ENCODE measurements at regions not wholly inside any gene's neighbourhood (a gene's known extent, or its start where the extent isn't known, plus 50 kb on each side); places are given as distances from the start of the nearest gene placed in this dataset.

DNA sequence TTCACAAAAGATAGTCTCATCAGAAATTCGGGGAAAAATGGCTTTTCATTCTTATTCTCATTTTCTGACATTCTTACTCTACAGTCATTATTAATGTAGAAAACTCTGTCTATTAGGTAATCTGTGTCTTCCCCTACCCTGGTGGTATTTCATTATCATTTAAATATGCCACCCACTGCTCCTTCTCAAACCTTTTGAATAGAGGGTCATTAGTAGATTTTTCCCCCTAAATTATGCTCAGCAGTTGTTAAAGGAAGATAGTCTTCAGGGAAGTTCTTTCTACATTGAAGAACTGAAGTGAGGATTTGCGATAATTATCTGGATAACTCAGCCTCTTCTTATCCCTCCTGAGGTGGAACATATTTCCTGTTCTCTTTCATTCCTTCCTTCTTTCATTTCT is 989.5 kb upstream of the RBFOX1 start:
- Histone ChIP-seq H4K20me1 (ENCODE audit: insufficient read depth) (no peaks in the 10 kb centered on the region), H2AFZ (no peak overlapping the region), H3F3A (ENCODE audit: insufficient read depth) (no peaks in the 10 kb centered on the region), H3K27me3 (replicated peaks; ENCODE audit: insufficient read depth) (no peaks in the 10 kb centered on the region), H3K4me2 (ENCODE audit: unreplicated experiment) (no peak overlapping the region), H3K9me2 (ENCODE audit: insufficient read depth) (no peaks in the 10 kb centered on the region), H3K9ac (no peak overlapping the region), H3K36me3 (ENCODE audit: low read depth) (no peaks in the 10 kb centered on the region), H3K9me3 (ENCODE audit: low read depth) (no peaks in the 10 kb centered on the region), H3K4me1 (ENCODE audit: insufficient read depth) (no peaks in the 10 kb centered on the region), H3K27ac (no peak overlapping the region), H3K79me2 (ENCODE audit: insufficient read depth) (no peaks in the 10 kb centered on the region), H3K4me3 (no peak overlapping the region)
- no peak for DNase-seq
- in situ Hi-C loops (cut with MboI) = no loop called here
- TF ChIP-seq EZH2 (IDR thresholded peaks at IDR 0.05; ENCODE audit: insufficient read depth, poor library complexity, severe bottlenecking) (no peak), EZH2phosphoT487 (IDR thresholded peaks at IDR 0.05; ENCODE audit: insufficient read depth, low read depth) (no peak)
- 2 to 3% methylated on average over 2 of the region's 2 CpGs for WGBS, 2 experiments (ENCODE audit: low coverage in 1 of 2, low lambda C conversion rate in 2 of 2, missing lambda C conversion rate in 2 of 2)

DNA sequence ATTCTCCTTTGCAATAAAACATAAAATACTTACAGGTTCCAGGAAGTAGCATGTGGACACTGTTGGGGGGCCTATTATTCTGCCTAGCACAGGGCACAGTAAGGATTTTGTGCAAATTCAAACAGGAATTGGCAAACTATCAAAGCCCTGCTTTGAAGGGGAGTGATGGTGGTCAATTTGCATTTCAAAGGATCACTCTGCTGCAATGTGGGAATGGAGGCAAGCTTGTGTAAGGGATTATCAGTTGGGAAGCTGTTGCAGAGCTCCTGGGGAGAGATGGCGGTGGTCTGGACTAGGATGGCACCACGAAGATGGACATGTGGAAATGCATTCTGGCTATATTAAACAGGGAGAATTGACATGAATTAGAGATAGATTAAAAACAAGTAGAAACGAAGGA is 990.7 kb upstream of the RBFOX1 start:
- no peak overlapping the region for H3K27ac ChIP-seq
- H3F3A ChIP-seq (ENCODE audit: insufficient read depth) = no peaks in the 10 kb centered on the region
- no peak overlapping the region for H2AFZ ChIP-seq
- H3K27me3 ChIP-seq (replicated peaks; ENCODE audit: insufficient read depth) = no peaks in the 10 kb centered on the region
- TF ChIP-seq EZH2phosphoT487 (IDR thresholded peaks at IDR 0.05; ENCODE audit: insufficient read depth, low read depth) (no peak), EZH2 (IDR thresholded peaks at IDR 0.05; ENCODE audit: insufficient read depth, poor library complexity, severe bottlenecking) (no peak)
- H3K4me1 ChIP-seq (ENCODE audit: insufficient read depth) = no peaks in the 10 kb centered on the region
- in situ Hi-C loops (cut with MboI) = no loop called here
- no peaks in the 10 kb centered on the region for H3K36me3 ChIP-seq (ENCODE audit: low read depth)
- no peaks in the 10 kb centered on the region for H3K9me3 ChIP-seq (ENCODE audit: low read depth)
- H4K20me1 ChIP-seq (ENCODE audit: insufficient read depth) = no peaks in the 10 kb centered on the region
- no peaks in the 10 kb centered on the region for H3K79me2 ChIP-seq (ENCODE audit: insufficient read depth)
- no peak overlapping the region for H3K9ac ChIP-seq
- H3K9me2 ChIP-seq (ENCODE audit: insufficient read depth) = no peaks in the 10 kb centered on the region
- DNase-seq = no peak
- no peak overlapping the region for H3K4me3 ChIP-seq
- H3K4me2 ChIP-seq (ENCODE audit: unreplicated experiment) = no peak overlapping the region
- 10 to 11% methylated on average over 3 of the region's 3 CpGs for WGBS, 2 experiments (ENCODE audit: low coverage in 1 of 2, low lambda C conversion rate in 2 of 2, missing lambda C conversion rate in 2 of 2)

GRCh38 chr16:6335072-6335471 is 997.6 kb upstream of the RBFOX1 start:
- no peaks in the 10 kb centered on the region for H3K27me3 ChIP-seq (replicated peaks; ENCODE audit: insufficient read depth)

GRCh38 chr16:6331770-6332169 is 1000.9 kb upstream of the RBFOX1 start:
- Histone ChIP-seq H3F3A (ENCODE audit: insufficient read depth) (no peaks in the 10 kb centered on the region), H3K9me3 (ENCODE audit: low read depth) (no peaks in the 10 kb centered on the region), H3K36me3 (ENCODE audit: low read depth) (no peaks in the 10 kb centered on the region), H3K4me1 (ENCODE audit: insufficient read depth) (no peaks in the 10 kb centered on the region), H4K20me1 (ENCODE audit: insufficient read depth) (no peaks in the 10 kb centered on the region), H3K27me3 (replicated peaks; ENCODE audit: insufficient read depth) (no peaks in the 10 kb centered on the region), H3K9me2 (ENCODE audit: insufficient read depth) (no peaks in the 10 kb centered on the region), H3K79me2 (ENCODE audit: insufficient read depth) (no peaks in the 10 kb centered on the region), H3K27ac (no peak overlapping the region), H3K4me2 (ENCODE audit: unreplicated experiment) (no peak overlapping the region), H3K9ac (no peak overlapping the region), H3K4me3 (no peak overlapping the region), H2AFZ (no peak overlapping the region)
- in situ Hi-C loops (cut with MboI) = no loop called here
- TF ChIP-seq EZH2 (IDR thresholded peaks at IDR 0.05; ENCODE audit: insufficient read depth, poor library complexity, severe bottlenecking) = no peak
- TF ChIP-seq EZH2phosphoT487 (IDR thresholded peaks at IDR 0.05; ENCODE audit: insufficient read depth, low read depth) = no peak
- no peak for DNase-seq
- 7 to 10% methylated on average over 3 of the region's 3 CpGs for WGBS, 2 experiments (ENCODE audit: low coverage in 1 of 2, low lambda C conversion rate in 2 of 2, missing lambda C conversion rate in 2 of 2)

More at GRCh38 chr16:6335072-6335471, 997.6 kb upstream of the RBFOX1 start:
- Histone ChIP-seq H3K4me3 (no peak overlapping the region), H4K20me1 (ENCODE audit: insufficient read depth) (no peaks in the 10 kb centered on the region), H2AFZ (no peak overlapping the region), H3K9me3 (ENCODE audit: low read depth) (no peaks in the 10 kb centered on the region), H3F3A (ENCODE audit: insufficient read depth) (no peaks in the 10 kb centered on the region), H3K4me1 (ENCODE audit: insufficient read depth) (no peaks in the 10 kb centered on the region), H3K36me3 (ENCODE audit: low read depth) (no peaks in the 10 kb centered on the region), H3K27ac (no peak overlapping the region), H3K9ac (no peak overlapping the region), H3K9me2 (ENCODE audit: insufficient read depth) (no peaks in the 10 kb centered on the region), H3K79me2 (ENCODE audit: insufficient read depth) (no peaks in the 10 kb centered on the region), H3K4me2 (ENCODE audit: unreplicated experiment) (no peak overlapping the region)
- DNase-seq = peak; percentile 3
- 38 to 42% methylated on average over 6 of the region's 6 CpGs for WGBS, 2 experiments (ENCODE audit: low coverage in 1 of 2, low lambda C conversion rate in 2 of 2, missing lambda C conversion rate in 2 of 2)
- in situ Hi-C loops (cut with MboI) = no loop called here
- TF ChIP-seq EZH2phosphoT487 (IDR thresholded peaks at IDR 0.05; ENCODE audit: insufficient read depth, low read depth) (no peak), EZH2 (IDR thresholded peaks at IDR 0.05; ENCODE audit: insufficient read depth, poor library complexity, severe bottlenecking) (no peak)

- Histone ChIP-seq H3K9me3 (ENCODE audit: low read depth) (no peaks in the 10 kb centered on the region), H3K4me1 (ENCODE audit: insufficient read depth) (no peaks in the 10 kb centered on the region), H2AFZ (no peak overlapping the region), H3K36me3 (ENCODE audit: low read depth) (no peaks in the 10 kb centered on the region), H3K9me2 (ENCODE audit: insufficient read depth) (no peaks in the 10 kb centered on the region), H3K27me3 (replicated peaks; ENCODE audit: insufficient read depth) (no peaks in the 10 kb centered on the region), H3F3A (ENCODE audit: insufficient read depth) (no peaks in the 10 kb centered on the region), H3K27ac (no peak overlapping the region), H3K4me2 (ENCODE audit: unreplicated experiment) (no peak overlapping the region), H3K9ac (no peak overlapping the region), H3K4me3 (no peak overlapping the region), H4K20me1 (ENCODE audit: insufficient read depth) (no peaks in the 10 kb centered on the region), H3K79me2 (ENCODE audit: insufficient read depth) (no peaks in the 10 kb centered on the region)
- TF ChIP-seq EZH2 (IDR thresholded peaks at IDR 0.05; ENCODE audit: insufficient read depth, poor library complexity, severe bottlenecking) = no peak
- WGBS, 2 experiments (ENCODE audit: low coverage in 1 of 2, low lambda C conversion rate in 2 of 2, missing lambda C conversion rate in 2 of 2) = 17 to 23% methylated on average over 4 of the region's 4 CpGs
- no peak for DNase-seq
- in situ Hi-C loops (cut with MboI) = no loop called here
Observed at GRCh38 chr16:6317934-6318333, 1014.7 kb upstream of the RBFOX1 start.

All from GM23248 (cell line).